ENCODE measurements at regions not wholly inside any gene's neighbourhood (a gene's known extent, or its start where the extent isn't known, plus 50 kb on each side); places are given as distances from the start of the nearest gene placed in this dataset.

DNA sequence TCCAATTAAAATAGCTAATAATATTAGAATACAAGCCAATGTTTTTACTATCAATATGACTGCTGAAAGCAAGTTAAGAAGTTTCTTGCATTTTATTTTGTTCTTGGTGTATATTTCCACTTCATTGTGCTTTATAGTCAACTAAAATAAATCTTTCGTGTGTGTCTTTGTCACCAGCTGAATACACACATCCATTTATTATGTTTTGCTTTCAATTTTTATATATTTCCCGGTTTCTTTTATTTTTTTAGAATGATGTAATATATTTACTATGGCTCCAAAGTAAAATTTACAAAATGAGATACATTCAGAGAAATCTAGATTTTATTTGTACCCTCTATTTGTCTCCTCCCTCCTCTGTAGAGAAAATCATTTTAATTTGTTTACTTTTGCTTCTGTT lies 495.9 kb upstream of the PAPPA start:
- no peak overlapping the region for H3K4me3 ChIP-seq (ENCODE audit: low read length)
- no peak for DNase-seq (ENCODE audit: low read depth)
- TF ChIP-seq, protein P1, sequence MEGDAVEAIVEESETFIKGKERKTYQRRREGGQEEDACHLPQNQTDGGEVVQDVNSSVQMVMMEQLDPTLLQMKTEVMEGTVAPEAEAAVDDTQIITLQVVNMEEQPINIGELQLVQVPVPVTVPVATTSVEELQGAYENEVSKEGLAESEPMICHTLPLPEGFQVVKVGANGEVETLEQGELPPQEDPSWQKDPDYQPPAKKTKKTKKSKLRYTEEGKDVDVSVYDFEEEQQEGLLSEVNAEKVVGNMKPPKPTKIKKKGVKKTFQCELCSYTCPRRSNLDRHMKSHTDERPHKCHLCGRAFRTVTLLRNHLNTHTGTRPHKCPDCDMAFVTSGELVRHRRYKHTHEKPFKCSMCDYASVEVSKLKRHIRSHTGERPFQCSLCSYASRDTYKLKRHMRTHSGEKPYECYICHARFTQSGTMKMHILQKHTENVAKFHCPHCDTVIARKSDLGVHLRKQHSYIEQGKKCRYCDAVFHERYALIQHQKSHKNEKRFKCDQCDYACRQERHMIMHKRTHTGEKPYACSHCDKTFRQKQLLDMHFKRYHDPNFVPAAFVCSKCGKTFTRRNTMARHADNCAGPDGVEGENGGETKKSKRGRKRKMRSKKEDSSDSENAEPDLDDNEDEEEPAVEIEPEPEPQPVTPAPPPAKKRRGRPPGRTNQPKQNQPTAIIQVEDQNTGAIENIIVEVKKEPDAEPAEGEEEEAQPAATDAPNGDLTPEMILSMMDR (conservative IDR thresholded peaks at IDR 0.05; ENCODE audit: low read depth, low read length), result no peak

GRCh38 chr9:115665519-115665918 lies 488.1 kb upstream of the PAPPA start:
- TF ChIP-seq, protein P1 (conservative IDR thresholded peaks at IDR 0.05; ENCODE audit: low read depth, low read length), result no peak
- no peak for DNase-seq (ENCODE audit: low read depth)
- H3K4me3 ChIP-seq (ENCODE audit: low read length), result no peak overlapping the region

DNA sequence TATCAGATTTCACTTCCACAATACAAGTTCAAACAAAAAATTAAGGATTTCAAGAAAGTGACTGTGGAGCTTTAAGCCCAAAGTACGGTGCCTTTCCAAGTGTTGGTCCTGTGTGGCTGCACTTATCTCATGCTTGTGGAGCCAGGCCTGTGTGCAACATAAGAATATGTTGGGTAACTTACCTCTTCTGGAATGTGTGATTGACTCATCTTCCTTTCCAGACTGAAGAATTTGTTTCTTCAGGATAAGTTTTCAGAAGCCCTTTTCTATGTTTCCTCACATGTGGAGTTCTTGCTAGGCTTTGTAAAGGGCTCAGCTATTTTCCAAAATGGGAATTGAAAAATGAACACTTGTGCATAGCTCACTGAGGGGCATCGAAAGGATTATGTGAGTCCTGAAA lies 485.1 kb upstream of the PAPPA start:
- H3K4me3 ChIP-seq (ENCODE audit: low read length), result no peak overlapping the region
- no peak for DNase-seq (ENCODE audit: low read depth)
- TF ChIP-seq, protein P1 (conservative IDR thresholded peaks at IDR 0.05; ENCODE audit: low read depth, low read length), result no peak

- TF ChIP-seq, protein P1 (conservative IDR thresholded peaks at IDR 0.05; ENCODE audit: low read depth, low read length), result no peak
- no peak overlapping the region for H3K4me3 ChIP-seq (ENCODE audit: low read length)
- no peak for DNase-seq (ENCODE audit: low read depth)
These were observed 482.2 kb upstream of the PAPPA start for GRCh38 chr9:115671236-115671962.

DNA sequence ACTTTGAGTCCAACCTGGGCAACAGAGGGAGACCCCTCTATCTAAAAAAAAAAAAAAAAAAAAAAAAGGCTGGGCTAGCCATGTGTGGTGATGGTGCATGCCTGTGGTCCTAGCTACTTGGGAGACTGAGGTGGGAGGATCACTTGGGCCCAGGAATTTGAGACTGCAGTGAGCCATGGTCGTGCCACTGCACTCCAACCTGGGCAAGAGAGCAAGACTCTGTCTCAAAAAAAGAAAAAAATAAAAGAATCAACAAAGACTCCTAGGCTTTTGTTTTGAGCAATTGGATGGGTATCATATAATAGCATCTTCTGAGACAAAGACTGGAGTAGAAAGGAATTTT lies 481.7 kb upstream of the PAPPA start:
- no peak overlapping the region for H3K4me3 ChIP-seq (ENCODE audit: low read length)
- TF ChIP-seq, protein P1 (conservative IDR thresholded peaks at IDR 0.05; ENCODE audit: low read depth, low read length), result no peak
- DNase-seq (ENCODE audit: low read depth), result no peak

- DNase-seq (ENCODE audit: low read depth), result peak; percentile 96
- peak overlapping the region; percentile 7 for H3K4me3 ChIP-seq (ENCODE audit: low read length)
These were observed 480.9 kb upstream of the PAPPA start for GRCh38 chr9:115672477-115673316.

More at GRCh38 chr9:115672477-115673316, 480.9 kb upstream of the PAPPA start:
- TF ChIP-seq, protein P1 (conservative IDR thresholded peaks at IDR 0.05; ENCODE audit: low read depth, low read length), result no peak

All from retinal pigment epithelial cell (primary cell).